Bone marrow (tissue), 2 donors: ENCODE measurements at regions not wholly inside any gene's neighbourhood (a gene's known extent, or its start where the extent isn't known, plus 50 kb on each side); places are given as distances from the start of the nearest gene placed in this dataset.
"Not testable (repeated sequence)": the region's sequence is repeated elsewhere in the genome, so short reads cannot be mapped to it uniquely, and the experiment has no call there.

Source experiments
- DNase-seq, 2 donors: peaks; one replicate each; lab custom pipeline; 2025; lab: John Stamatoyannopoulos, UW

- DNase-seq: no peak
These were observed 53.5 kb downstream of the FOXD2 start for GRCh38 chr1:47491341-47491753.

GRCh38 chr1:47495176-47495713 lies 57.4 kb downstream of the FOXD2 start:
- no peak for DNase-seq

DNA sequence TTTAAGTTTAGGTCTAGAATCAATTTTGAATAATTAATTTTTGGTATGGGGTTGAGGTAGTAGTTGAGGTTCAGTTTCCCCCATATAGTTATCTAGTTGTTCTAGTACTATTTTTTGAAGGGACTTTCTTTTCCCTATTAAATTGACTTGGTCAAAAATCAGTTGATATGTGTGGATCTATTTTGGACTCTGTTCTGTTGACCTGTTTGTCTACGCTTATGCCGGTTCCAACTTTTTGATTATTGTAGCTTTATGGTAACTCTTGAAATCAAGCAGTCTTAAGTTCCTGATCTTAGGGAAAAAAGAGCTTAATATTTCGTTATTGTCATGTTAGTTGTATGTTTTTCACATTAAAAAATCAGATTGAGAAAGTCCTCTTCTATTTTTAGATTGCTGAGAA lies 60.7 kb downstream of the FOXD2 start:
- no peak for DNase-seq

- DNase-seq: no peak
These were observed 63.2 kb downstream of the FOXD2 start for GRCh38 chr1:47501069-47501468.

DNA sequence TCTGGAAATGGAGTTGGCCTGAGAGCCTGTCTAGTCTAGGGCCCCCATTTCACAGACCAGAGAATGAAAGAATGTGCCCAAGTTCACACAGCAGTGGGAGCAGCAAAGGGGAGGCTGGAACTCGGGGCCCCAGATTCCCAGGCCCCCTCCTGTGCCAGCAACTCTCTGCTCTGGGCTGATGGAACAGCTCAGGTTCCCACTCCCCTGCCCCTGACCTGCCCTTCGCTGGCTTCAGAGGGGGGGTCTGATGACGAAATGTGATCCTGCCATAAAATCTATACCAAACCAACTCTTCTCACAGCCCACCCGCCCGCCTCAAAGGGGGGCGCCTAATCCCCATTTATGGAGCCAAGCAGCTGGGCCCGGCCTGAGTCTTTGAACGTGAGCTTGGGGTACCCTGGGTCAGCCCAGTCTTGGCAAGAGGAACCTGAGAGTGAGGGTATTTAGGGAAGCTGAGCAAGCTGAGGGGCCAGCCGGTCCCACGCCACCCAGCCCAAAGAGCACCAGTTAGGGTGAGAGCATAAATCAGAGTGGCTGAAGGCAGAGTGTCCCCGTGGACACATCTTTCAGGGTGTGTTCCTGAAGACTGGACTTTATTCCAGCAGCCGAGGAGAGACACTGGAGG lies 65.0 kb downstream of the FOXD2 start:
- DNase-seq: no peak

DNA sequence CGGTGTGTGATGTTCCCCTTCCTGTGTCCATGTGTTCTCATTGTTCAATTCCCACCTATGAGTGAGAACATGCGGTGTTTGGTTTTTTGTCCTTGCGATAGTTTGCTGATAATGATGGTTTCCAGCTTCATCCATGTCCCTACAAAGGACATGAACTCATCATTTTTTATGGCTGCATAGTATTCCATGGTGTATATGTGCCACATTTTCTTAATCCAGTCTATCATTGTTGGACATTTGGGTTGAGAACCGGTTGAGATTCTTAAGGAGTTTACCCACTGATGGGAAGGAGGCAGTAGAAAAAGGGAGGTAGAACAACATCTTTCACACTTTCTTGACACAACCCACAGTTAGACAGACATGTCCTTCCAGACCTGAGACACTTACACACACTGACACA lies 67.0 kb downstream of the FOXD2 start:
- DNase-seq: not testable (repeated sequence)

DNA sequence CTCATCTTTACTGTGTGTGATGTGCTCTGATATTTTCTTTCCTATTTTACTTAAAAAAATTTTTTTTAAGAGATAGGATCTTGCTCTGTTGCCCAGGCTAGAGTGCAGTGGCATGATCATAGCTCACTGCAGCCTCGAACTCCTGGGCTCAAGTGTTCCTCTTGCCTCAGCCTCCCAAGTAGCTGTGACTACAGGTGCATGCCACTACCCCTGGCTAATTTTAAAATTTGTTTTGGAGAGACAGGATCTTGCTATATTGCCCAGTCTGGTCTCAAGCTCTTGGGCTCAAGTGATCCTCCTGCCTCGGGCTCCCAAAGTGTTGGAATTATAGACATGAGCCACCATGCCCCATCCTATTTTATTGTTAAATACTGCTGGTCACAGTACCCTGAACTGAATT lies 67.4 kb downstream of the FOXD2 start:
- DNase-seq: no peak

GRCh38 chr1:47506053-47506452 lies 68.2 kb downstream of the FOXD2 start:
- DNase-seq: no peak

DNA sequence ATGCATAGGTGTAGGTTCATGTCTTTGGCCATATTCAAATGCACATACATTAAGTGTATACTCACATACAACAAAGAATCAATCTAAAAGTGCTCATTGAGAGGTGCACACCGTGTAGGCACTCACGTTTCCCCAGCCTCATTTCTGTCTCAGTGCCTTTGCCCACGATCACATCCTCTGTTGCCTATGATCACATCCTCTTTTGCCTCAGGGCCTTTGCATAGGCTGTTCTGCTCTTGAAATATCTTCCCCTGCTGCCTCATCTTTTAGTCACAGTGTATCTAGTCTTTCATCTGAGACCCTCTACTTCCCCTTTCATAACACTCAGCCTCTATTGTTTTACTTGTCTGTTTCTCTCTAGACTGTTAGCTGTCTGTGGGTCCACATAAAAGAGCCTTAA lies 69.3 kb downstream of the FOXD2 start:
- DNase-seq: no peak

DNA sequence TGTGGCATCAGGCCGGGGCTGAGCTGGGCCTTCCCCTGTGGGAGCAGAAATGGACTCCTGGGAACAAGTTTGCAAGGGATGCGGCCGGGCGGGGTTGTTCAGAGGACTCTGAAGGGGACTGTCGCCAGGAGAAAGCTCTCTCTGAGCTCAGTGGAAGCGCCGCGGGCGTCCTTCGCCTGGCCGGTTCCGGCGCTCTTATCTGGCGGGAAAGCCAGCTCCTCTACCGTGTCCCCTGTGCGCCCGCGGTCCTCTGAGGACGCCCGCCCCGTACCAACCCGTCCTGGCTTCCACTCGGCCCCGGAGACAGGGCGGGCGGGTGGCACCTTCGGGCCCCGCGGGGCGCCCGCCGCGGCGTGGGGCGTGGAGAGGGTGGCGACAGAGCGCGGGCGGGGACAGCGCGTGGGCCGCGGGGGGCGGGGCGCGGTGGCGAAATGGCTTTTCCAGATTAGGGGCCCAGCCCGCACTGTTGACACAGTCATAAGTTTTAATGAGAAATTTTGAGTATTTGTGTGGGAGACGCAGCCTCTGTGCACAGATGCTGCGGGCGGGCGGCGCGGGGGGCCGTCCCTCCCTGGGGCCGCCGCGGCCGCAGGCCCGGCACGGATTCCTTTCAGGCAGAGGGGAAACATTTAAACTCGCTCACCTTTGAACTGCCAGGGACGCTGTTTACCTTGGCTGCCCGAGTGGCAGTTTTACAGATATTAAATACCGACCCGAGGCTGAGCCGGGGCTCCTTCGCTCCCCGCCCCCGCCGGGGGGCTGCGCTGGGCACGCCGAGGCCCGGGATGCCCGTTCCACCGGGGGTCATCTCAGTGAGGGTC lies 70.2 kb downstream of the FOXD2 start:
- no peak for DNase-seq

GRCh38 chr1:47508702-47509431 lies 71.0 kb downstream of the FOXD2 start:
- no peak for DNase-seq

- DNase-seq: no peak
These were observed 72.5 kb downstream of the FOXD2 start for GRCh38 chr1:47510282-47510811.

GRCh38 chr1:47511825-47512224 lies 74.0 kb downstream of the FOXD2 start:
- no peak for DNase-seq

DNA sequence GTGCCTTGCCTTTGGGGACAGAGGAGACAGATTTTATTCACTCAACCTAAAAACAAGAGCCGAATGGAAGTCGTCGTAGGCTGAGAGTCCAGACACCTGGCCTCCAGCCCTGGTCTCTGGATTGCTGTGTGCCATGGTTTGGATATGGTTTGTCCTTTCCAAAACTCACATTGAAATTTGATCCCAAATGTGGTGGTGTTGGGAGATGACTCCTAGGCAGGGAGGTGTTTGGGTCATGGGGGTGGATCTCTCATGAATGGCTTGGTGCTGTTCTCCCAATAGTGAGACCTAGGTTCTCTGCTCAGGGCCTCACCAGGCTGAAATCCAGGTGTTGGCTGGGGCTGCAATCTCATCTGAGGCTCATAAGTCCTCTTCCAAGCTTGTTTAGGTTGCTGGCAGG lies 75.5 kb downstream of the FOXD2 start:
- DNase-seq: no peak

DNA sequence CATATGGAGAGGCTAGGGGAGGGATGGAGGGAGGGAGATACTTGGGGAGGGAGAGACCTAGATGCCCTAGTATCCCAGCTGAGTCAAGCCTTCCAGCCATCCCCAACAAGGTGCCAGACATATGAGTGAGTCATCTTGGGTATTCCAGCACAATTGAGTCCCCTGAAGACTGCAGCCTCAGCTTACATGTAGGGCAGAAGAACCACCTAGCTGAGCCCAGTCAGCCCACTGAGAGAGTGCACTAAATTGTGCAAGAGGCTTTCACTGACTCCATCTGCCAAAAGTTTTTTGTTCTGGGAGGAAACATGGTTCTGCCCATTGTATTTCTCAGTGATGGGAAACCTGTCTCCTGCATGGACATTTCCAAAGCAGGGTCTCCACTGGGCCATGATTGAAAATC lies 76.4 kb downstream of the FOXD2 start:
- no peak for DNase-seq

DNA sequence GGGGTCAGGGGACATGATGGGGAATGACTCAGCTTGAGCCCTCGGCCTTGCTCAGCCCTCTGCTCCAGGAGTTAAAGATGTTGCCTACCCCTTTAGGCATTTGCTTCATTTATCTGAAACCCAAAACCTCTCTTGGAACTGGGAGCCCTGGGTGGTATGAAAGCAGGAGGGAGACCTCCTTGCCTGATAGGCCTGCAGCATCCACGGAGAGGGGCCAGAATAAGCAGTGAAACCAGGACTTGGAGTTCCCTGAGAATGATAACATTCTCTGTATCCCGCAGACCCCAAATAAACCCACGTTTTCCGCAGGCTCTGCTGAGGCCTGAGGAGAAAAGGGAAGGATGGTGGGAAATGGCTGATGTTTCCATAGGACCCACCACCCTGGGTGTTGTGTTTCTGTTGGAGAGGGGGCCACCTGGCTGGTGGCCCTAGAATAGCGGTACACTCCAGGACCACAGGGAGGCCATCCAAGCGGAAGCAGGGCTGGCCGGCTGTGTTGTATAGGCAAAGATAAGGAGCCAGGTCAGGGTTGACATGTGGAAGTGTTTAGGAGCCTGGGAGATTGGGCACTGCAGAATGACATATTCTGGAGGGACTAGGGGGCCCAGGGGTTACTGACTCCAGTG lies 77.4 kb downstream of the FOXD2 start:
- DNase-seq: no peak

DNA sequence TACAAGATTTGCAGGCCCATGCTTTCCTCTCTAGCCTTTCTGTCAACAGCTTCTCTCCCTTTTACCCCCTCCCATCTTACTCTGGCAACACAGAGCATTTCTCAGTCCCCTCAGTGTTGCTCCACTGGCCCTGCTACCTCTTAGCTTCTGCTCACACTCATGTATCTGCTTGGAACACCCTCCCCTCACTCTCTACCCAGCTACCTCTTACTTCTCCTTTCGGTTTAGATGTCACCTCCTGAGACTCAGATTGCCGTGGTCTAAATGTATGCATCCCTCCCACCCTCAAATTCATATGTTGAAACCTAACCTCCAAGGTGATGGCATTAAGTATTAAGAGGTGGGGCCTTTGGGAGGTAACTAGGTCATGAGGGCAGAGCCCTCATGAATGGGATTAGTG lies 80.1 kb downstream of the FOXD2 start:
- no peak for DNase-seq

DNA sequence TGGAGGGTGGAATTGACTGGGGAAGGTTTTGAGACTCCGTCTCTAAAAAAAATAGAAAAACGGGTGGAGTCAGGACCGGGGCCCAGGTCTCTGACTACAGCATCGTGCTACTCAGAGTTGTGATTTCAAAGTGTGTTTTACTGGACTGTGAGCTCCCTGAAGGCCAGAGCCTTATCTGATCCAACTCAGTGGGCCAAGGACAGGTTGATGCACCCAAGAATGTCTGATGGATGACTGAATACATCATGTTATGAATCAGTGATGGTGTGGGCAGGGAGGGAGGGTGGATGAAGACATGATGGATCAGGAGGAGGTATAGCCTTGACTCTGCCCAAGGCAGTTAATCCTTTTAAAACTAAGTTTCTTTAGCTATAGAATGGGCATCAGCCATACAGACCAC lies 81.6 kb downstream of the FOXD2 start:
- no peak for DNase-seq

GRCh38 chr1:47519971-47520370 lies 82.1 kb downstream of the FOXD2 start:
- no peak for DNase-seq

- DNase-seq: no peak
These were observed 83.4 kb downstream of the FOXD2 start for GRCh38 chr1:47521034-47521881.
